Epithelial cell of esophagus (primary cell): ENCODE measurements at regions not wholly inside any gene's neighbourhood (a gene's known extent, or its start where the extent isn't known, plus 50 kb on each side); places are given as distances from the start of the nearest gene placed in this dataset.

Source experiments
- DNase-seq: peaks from one replicate; pipeline ENCODE4 v3.0.0; 2010; ENCODE audit warnings: low read depth
- H3K4me3 ChIP-seq: 2 replicates; pipeline ENCODE4 v1.5.1; 2011; ENCODE audit warnings: mild to moderate bottlenecking, low read length, control low read depth
- CTCF ChIP-seq: IDR thresholded peaks from 2 replicates; pipeline ENCODE4 v1.5.1; 2011; ENCODE audit warnings: low read depth, mild to moderate bottlenecking, low read length, control low read depth, inconsistent platforms; ENCODE audit not compliant: insufficient read depth; ENCODE audit errors: missing control alignments

DNA sequence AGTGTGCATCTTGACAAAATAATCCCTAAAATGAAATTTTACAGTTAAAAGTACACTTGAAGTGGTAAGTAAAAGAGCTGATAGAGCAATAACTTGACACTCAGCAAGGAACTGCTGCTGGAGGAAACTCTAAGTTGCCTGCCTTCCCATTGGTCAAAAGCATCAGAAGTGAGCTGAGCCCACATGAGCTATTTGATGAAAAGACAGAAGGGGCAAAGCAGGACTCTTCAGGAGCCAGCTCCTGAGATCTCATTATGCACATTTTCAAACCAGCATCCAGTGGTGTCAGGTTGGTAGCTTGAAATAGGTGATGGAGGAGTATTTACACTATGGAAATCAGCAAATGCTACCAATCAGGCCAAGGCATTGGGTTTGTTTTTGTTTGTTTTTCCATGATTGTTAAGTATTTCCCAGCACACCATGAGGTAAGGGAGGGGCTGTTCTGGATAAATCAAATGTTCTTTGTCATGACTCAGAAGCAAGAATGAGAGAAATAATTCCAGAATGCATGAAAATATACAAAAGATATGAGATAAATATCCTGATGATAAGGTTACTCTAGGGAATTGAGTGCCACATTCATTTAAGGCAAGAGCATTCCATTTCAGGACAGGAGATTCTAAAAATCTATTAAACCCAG, 316.6 kb downstream of the SNX13 start:
- TF ChIP-seq CTCF = no peak
- no peak for DNase-seq
- H3K4me3 ChIP-seq = no peak overlapping the region

DNA sequence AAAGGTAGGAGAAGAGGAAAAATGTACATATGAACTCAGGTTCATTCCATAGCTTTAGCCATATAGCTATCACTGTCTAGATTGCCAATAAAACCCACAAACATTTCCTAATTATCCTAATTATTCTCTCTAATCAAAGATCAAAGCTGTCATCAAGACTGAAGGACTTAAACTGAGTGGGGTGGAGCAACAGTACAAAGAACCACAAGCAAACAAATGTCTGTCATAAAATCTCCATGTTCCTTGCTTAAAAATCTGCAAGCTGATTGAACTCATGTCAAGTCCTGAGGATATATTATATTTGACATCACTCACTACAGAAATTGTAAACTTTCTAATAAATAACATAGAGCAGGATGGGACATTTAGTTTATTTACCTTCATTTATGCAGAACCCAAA, 315.9 kb downstream of the SNX13 start:
- no peak for TF ChIP-seq CTCF
- no peak overlapping the region for H3K4me3 ChIP-seq
- DNase-seq = no peak

GRCh38 chr7:17625043-17625442, 315.3 kb downstream of the SNX13 start:
- peak; percentile 74 for DNase-seq
- H3K4me3 ChIP-seq = no peak overlapping the region
- no peak for TF ChIP-seq CTCF

DNA sequence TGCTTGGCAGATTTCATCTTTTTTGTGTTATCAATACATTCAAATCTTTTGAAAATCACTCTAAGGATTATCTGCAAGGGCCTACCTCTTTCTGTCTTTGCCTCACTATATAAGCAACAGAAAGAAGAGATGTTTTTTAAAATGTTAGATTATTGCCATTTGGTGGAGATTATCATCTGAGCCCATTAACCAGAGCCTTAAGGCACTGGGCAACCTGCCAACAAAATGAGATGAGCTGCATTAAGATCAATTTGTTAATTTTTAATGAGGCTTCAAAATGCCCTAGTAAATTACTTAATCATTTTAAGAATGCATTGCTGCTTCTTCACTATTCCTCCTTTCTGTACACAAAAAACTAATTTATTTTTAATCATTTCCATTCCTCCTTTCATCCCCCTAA, 314.1 kb downstream of the SNX13 start:
- H3K4me3 ChIP-seq = no peak overlapping the region
- TF ChIP-seq CTCF = no peak
- no peak for DNase-seq

DNA sequence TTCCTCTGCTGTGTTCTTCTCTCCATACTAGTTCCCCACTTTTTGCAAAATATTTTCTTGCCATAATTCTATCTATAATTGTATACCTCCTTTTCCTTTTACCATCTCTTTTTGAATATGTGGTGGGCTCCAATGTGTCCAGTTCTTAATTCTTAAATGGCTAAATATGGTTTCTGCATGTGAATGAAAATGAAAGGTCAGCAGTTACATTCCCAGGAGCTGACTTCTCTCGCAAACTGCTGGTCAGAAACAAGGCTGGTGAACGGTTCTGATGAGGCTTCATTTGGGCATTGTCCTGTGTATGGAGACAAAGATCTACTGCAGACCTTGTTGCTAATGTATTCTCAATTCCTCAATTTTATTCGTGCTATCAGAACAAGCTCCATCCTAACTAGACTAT, 309.2 kb downstream of the SNX13 start:
- TF ChIP-seq CTCF = no peak
- no peak for DNase-seq
- H3K4me3 ChIP-seq = no peak overlapping the region

DNA sequence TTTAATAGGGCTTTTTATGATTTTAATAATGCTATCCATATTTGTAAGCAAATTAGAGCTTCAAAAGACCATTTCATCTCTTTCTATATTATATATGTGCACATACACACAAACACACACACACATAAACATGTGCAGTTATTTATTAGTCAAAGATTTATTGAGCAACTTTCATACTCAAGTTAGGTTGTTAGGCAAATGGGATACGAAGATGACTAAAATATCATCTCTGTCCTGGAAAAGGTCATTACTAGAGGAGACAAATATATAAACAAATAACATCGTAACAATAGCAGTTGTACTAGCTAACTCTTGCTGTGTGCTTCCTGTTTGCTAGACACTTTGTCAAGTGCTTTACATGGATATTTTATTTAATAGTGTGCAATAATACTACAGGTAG, 307.9 kb downstream of the SNX13 start:
- no peak for DNase-seq
- TF ChIP-seq CTCF = no peak
- H3K4me3 ChIP-seq = no peak overlapping the region

GRCh38 chr7:17633067-17633466, 307.2 kb downstream of the SNX13 start:
- H3K4me3 ChIP-seq = no peak overlapping the region
- DNase-seq = peak; percentile 89

More at GRCh38 chr7:17633067-17633466, 307.2 kb downstream of the SNX13 start:
- TF ChIP-seq CTCF = no peak
